ENCODE measurements at regions not wholly inside any gene's neighbourhood (a gene's known extent, or its start where the extent isn't known, plus 50 kb on each side); places are given as distances from the start of the nearest gene placed in this dataset.

GRCh38 chr4:31083456-31083855 is 363.3 kb downstream of the PCDH7 start:
- Histone ChIP-seq H3K4me1 (ENCODE audit: insufficient read depth, low read length) (no peaks in the 10 kb centered on the region), H4K8ac (replicated peaks; ENCODE audit: insufficient read length, low read depth, low read length) (no peak overlapping the region), H2BK12ac (ENCODE audit: insufficient read length, low read depth, low read length) (no peak overlapping the region), H2BK5ac (ENCODE audit: insufficient read length, low read length) (no peak overlapping the region), H4K91ac (ENCODE audit: insufficient read length, low read depth, low read length) (no peak overlapping the region), H3K23ac (ENCODE audit: insufficient read length, low read depth, low read length) (no peak overlapping the region), H3K9ac (ENCODE audit: extremely low read depth, insufficient read length, low read length) (no peak overlapping the region), H3K27ac (ENCODE audit: insufficient read length, low read depth, low read length) (no peak overlapping the region), H3K14ac (ENCODE audit: insufficient read depth, low read length) (no peak overlapping the region), H3K27me3 (ENCODE audit: insufficient read depth, low read length) (no peaks in the 10 kb centered on the region), H3K18ac (ENCODE audit: insufficient read length, low read depth, low read length) (no peak overlapping the region), H3T11ph (ENCODE audit: low read length) (no peak overlapping the region), H4K5ac (ENCODE audit: insufficient read length, low read depth, low read length) (no peak overlapping the region), H2AFZ (ENCODE audit: low read length) (no peak overlapping the region), H2BK120ac (ENCODE audit: low read depth, low read length, poor library complexity, severe bottlenecking) (no peak overlapping the region), H3K4me2 (ENCODE audit: insufficient read depth, insufficient read length, low read length) (no peak overlapping the region), H2BK20ac (ENCODE audit: low read depth, low read length, poor library complexity, severe bottlenecking) (no peak overlapping the region), H3K79me1 (ENCODE audit: insufficient read depth, low read depth, low read length, poor library complexity, severe bottlenecking) (no peaks in the 10 kb centered on the region), H2BK15ac (ENCODE audit: low read depth, low read length) (no peak overlapping the region), H3K23me2 (ENCODE audit: insufficient read length, low read depth, low read length, poor library complexity, severe bottlenecking) (no peaks in the 10 kb centered on the region), H3K4ac (ENCODE audit: low read depth, low read length) (no peak overlapping the region), H3K79me2 (ENCODE audit: insufficient read depth, low read length) (no peaks in the 10 kb centered on the region), H2AK5ac (ENCODE audit: insufficient read length, low read length) (no peak overlapping the region), H3K9me3 (ENCODE audit: control insufficient read depth, low read depth, low read length) (no peaks in the 10 kb centered on the region), H3K56ac (ENCODE audit: insufficient read length, low read depth, low read length) (no peak overlapping the region), H4K20me1 (ENCODE audit: control insufficient read depth, insufficient read depth, insufficient read length) (no peaks in the 10 kb centered on the region)
- DNase-seq, result no peak
- H3K4me3 Mint-ChIP-seq, result no peak overlapping the region
- no peaks in the 10 kb centered on the region for H3K27me3 Mint-ChIP-seq (ENCODE audit: low read depth)
- H3K36me3 Mint-ChIP-seq (ENCODE audit: insufficient read depth in 1 of 3, low read depth in 3 of 3), result no peaks in the 10 kb centered on the region; a peak in 1 of 7 replicates
- WGBS (ENCODE audit: extremely low coverage, insufficient read length, low lambda C conversion rate), result no CpG with 5 or more reads among the region's 3 CpGs
- no peak for TF ChIP-seq CTCF (conservative IDR thresholded peaks at IDR 0.05)
- H3K9me3 Mint-ChIP-seq, result no peaks in the 10 kb centered on the region
- no peak overlapping the region for H3K27ac Mint-ChIP-seq
- peaks cover 21% of the 10 kb centered on the region in 2 experiments for H3K4me1 Mint-ChIP-seq

Data from H9 (cell line).